Endothelial cell (in vitro differentiated cells): ENCODE measurements at regions not wholly inside any gene's neighbourhood (a gene's known extent, or its start where the extent isn't known, plus 50 kb on each side); places are given as distances from the start of the nearest gene placed in this dataset.

ENCODE experiments used
- DNase-seq: peaks from one replicate; pipeline ENCODE4 v3.0.0; 2021; ENCODE audit warnings: low spot score
- H3K27ac Mint-ChIP-seq: one replicate; pipeline ENCODE4 v1.8.0; 2021; ENCODE audit warnings: mixed read lengths, inconsistent platforms; ENCODE audit not compliant: unreplicated experiment
- H3K27me3 Mint-ChIP-seq: one replicate; pipeline ENCODE4 v1.8.0; 2021; ENCODE audit warnings: mild to moderate bottlenecking, moderate library complexity, mixed read lengths, inconsistent platforms; ENCODE audit not compliant: unreplicated experiment
- H3K36me3 Mint-ChIP-seq: one replicate; pipeline ENCODE4 v1.8.0; 2021; ENCODE audit warnings: mild to moderate bottlenecking, low read depth, mixed read lengths, inconsistent platforms; ENCODE audit not compliant: unreplicated experiment
- H3K4me1 Mint-ChIP-seq: one replicate; pipeline ENCODE4 v1.8.0; 2021; ENCODE audit warnings: mild to moderate bottlenecking, mixed read lengths, inconsistent platforms; ENCODE audit not compliant: unreplicated experiment
- H3K4me3 Mint-ChIP-seq: one replicate; pipeline ENCODE4 v1.8.0; 2021; ENCODE audit warnings: mild to moderate bottlenecking, mixed read lengths, inconsistent platforms; ENCODE audit not compliant: unreplicated experiment
- H3K9me3 Mint-ChIP-seq: one replicate; pipeline ENCODE4 v1.8.0; 2021; ENCODE audit warnings: mixed read lengths, inconsistent platforms; ENCODE audit not compliant: unreplicated experiment
- TF ChIP-seq, protein P1 (sequence below): fragments of 200-600 bp; sonication (generic); IDR thresholded peaks from one replicate; pipeline ENCODE4 v1.5.0; 2021; ENCODE audit warnings: antibody characterized with exemption; ENCODE audit not compliant: unreplicated experiment

- peaks cover 5% of the 10 kb centered on the region for H3K4me1 Mint-ChIP-seq
- no peaks in the 10 kb centered on the region for H3K36me3 Mint-ChIP-seq
- TF ChIP-seq, protein P1, sequence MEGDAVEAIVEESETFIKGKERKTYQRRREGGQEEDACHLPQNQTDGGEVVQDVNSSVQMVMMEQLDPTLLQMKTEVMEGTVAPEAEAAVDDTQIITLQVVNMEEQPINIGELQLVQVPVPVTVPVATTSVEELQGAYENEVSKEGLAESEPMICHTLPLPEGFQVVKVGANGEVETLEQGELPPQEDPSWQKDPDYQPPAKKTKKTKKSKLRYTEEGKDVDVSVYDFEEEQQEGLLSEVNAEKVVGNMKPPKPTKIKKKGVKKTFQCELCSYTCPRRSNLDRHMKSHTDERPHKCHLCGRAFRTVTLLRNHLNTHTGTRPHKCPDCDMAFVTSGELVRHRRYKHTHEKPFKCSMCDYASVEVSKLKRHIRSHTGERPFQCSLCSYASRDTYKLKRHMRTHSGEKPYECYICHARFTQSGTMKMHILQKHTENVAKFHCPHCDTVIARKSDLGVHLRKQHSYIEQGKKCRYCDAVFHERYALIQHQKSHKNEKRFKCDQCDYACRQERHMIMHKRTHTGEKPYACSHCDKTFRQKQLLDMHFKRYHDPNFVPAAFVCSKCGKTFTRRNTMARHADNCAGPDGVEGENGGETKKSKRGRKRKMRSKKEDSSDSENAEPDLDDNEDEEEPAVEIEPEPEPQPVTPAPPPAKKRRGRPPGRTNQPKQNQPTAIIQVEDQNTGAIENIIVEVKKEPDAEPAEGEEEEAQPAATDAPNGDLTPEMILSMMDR: no peak
- peaks cover 1% of the 10 kb centered on the region for H3K27me3 Mint-ChIP-seq
- no peak for DNase-seq
- no peak overlapping the region for H3K4me3 Mint-ChIP-seq
- H3K27ac Mint-ChIP-seq: no peak overlapping the region
- H3K9me3 Mint-ChIP-seq: no peaks in the 10 kb centered on the region
Observed at GRCh38 chr10:83963446-83963845, 175.9 kb upstream of the GHITM start.

GRCh38 chr10:83965473-83965872 lies 173.8 kb upstream of the GHITM start:
- DNase-seq: no peak
- Mint-ChIP-seq H3K4me3 (no peak overlapping the region), H3K27me3 (peaks cover 1% of the 10 kb centered on the region), H3K27ac (no peak overlapping the region), H3K36me3 (no peaks in the 10 kb centered on the region), H3K9me3 (no peaks in the 10 kb centered on the region), H3K4me1 (peaks cover 5% of the 10 kb centered on the region)
- TF ChIP-seq, protein P1: no peak

DNA sequence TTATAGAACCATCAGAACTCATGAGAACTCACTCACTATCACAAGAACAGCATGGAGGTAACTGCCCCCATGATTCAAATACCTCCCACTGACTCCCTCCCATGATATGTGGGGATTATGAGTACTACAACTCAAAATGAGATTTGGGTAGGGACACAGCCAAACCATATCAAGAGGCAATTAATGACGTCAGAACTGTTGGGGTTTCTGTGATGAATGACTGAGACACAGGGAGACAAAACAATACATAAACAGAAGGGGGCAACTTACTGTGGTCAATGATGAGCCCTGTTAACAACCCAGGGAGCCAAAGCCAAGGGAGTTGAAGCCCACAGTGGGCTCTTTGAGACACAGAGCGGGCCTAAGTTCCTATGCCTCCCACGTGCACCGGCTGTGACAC lies 171.3 kb upstream of the GHITM start:
- no peak for DNase-seq
- H3K9me3 Mint-ChIP-seq: no peaks in the 10 kb centered on the region
- H3K4me3 Mint-ChIP-seq: no peak overlapping the region
- H3K27ac Mint-ChIP-seq: no peak overlapping the region
- TF ChIP-seq, protein P1: no peak
- H3K27me3 Mint-ChIP-seq: peaks cover 1% of the 10 kb centered on the region
- H3K4me1 Mint-ChIP-seq: peaks cover 5% of the 10 kb centered on the region
- H3K36me3 Mint-ChIP-seq: no peaks in the 10 kb centered on the region

- TF ChIP-seq, protein P1: no peak
- no peak for DNase-seq
- Mint-ChIP-seq H3K4me3 (no peak overlapping the region), H3K9me3 (no peaks in the 10 kb centered on the region), H3K4me1 (peaks cover 3% of the 10 kb centered on the region), H3K27me3 (no peaks in the 10 kb centered on the region), H3K27ac (no peak overlapping the region), H3K36me3 (no peaks in the 10 kb centered on the region)
Observed at GRCh38 chr10:83978681-83979383, 160.5 kb upstream of the GHITM start.

DNA sequence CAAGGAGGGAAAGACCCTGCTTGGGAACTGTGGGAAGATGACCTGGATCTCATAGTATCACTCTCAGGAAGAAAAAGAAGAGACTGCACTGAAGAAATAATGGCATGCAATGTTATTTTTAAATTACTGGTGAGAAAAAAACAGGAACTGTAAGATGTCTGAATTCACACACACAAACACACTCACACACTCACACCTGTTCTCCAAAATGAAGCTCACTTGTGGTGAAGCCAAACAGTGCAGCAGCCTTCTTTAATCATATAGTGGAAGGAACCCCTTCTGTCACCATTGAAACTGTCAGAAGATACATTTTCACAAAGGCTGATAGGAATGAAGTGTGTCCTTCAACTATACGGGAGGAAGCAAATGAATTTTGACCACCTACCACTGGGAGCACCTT lies 156.5 kb upstream of the GHITM start:
- H3K27me3 Mint-ChIP-seq: peaks cover 1% of the 10 kb centered on the region
- H3K9me3 Mint-ChIP-seq: no peaks in the 10 kb centered on the region
- no peak overlapping the region for H3K27ac Mint-ChIP-seq
- H3K4me3 Mint-ChIP-seq: no peak overlapping the region
- TF ChIP-seq, protein P1: no peak
- H3K36me3 Mint-ChIP-seq: no peaks in the 10 kb centered on the region
- no peak for DNase-seq
- H3K4me1 Mint-ChIP-seq: peaks cover 3% of the 10 kb centered on the region
